ENCODE measurements at regions not wholly inside any gene's neighbourhood (a gene's known extent, or its start where the extent isn't known, plus 50 kb on each side); places are given as distances from the start of the nearest gene placed in this dataset.

GRCh38 chr9:102354041-102354440, 615.6 kb upstream of the GRIN3A start:
- no peak overlapping the region for H2BK15ac ChIP-seq (ENCODE audit: low read length)
- no peaks in the 10 kb centered on the region for H3K27me3 ChIP-seq (replicated peaks in 1 of 4; ENCODE audit: control insufficient read depth in 3 of 4, extremely low read depth in 1 of 4, insufficient read depth in 3 of 4, low read length in 3 of 4)
- no peak overlapping the region for H4K91ac ChIP-seq (replicated peaks; ENCODE audit: insufficient read length, low read length)
- no peak overlapping the region for H4K5ac ChIP-seq (ENCODE audit: insufficient read length, low read depth, low read length)
- no peaks in the 10 kb centered on the region for H3K79me1 ChIP-seq (ENCODE audit: low read depth, low read length)
- no peak overlapping the region for H3K18ac ChIP-seq (ENCODE audit: extremely low read depth, low read length)
- H2AFZ ChIP-seq (ENCODE audit: low read length), result no peak overlapping the region
- no peak overlapping the region for H3K14ac ChIP-seq (ENCODE audit: insufficient read length)
- no peak overlapping the region for H3K23ac ChIP-seq (ENCODE audit: insufficient read length)
- no peak for DNase-seq (ENCODE audit: low read depth in 1 of 2, low spot score in 2 of 2)
- no peaks in the 10 kb centered on the region for H3K4me1 ChIP-seq (replicated peaks in 1 of 4; ENCODE audit: control insufficient read depth in 3 of 4, insufficient read depth in 4 of 4, low read length in 3 of 4)
- FAIRE-seq, result no peak
- POLR2A ChIA-PET (ENCODE audit: partially characterized antibody), result no interaction called here
- H3K4me3 ChIP-seq (ENCODE audit: extremely low read depth in 1 of 4, insufficient read depth in 2 of 4, low read depth in 3 of 4, low read length in 4 of 4), result no peak overlapping the region
- no peak overlapping the region for H2BK5ac ChIP-seq (ENCODE audit: low read depth, low read length)
- H3K4ac ChIP-seq (replicated peaks; ENCODE audit: insufficient read length, low read depth, low read length), result no peak overlapping the region
- no peaks in the 10 kb centered on the region for H4K20me1 ChIP-seq (replicated peaks in 1 of 2; ENCODE audit: control insufficient read depth in 1 of 2, insufficient read depth in 2 of 2, low read length in 2 of 2)
- no peak overlapping the region for H2BK20ac ChIP-seq (ENCODE audit: low read length)
- WGBS, 2 experiments (ENCODE audit: extremely low coverage in 1 of 2, insufficient coverage in 1 of 2, insufficient read length in 1 of 2, insufficient replicate concordance in 2 of 2, low coverage in 1 of 2, low lambda C conversion rate in 2 of 2, missing lambda C conversion rate in 1 of 2), result 92% methylated on average over 1 of the region's 1 CpG; no CpG with 5 or more reads in 1 of the 2 experiments
- H3K36me3 ChIP-seq (ENCODE audit: control insufficient read depth in 2 of 4, insufficient read depth in 4 of 4, low read length in 3 of 4), result no peaks in the 10 kb centered on the region
- H3K4me2 ChIP-seq (ENCODE audit: insufficient read depth in 1 of 2, low read depth in 2 of 2, low read length in 2 of 2), result no peak overlapping the region
- no peak overlapping the region for H2AK5ac ChIP-seq (ENCODE audit: low read depth, low read length)
- no peak overlapping the region for H4K8ac ChIP-seq (ENCODE audit: extremely low read depth, insufficient read depth, low read length)
- no peak overlapping the region for H3K9ac ChIP-seq (replicated peaks in 1 of 4; ENCODE audit: extremely low read depth in 1 of 4, low read depth in 3 of 4, low read length in 3 of 4)
- CTCF ChIA-PET (ENCODE audit: partially characterized antibody), result no interaction called here
- H2BK120ac ChIP-seq (replicated peaks; ENCODE audit: low read depth, low read length), result no peak overlapping the region
- H3K23me2 ChIP-seq (ENCODE audit: low read depth, low read length), result no peaks in the 10 kb centered on the region
- no peak overlapping the region for H3K56ac ChIP-seq (replicated peaks; ENCODE audit: insufficient read length, low read depth, low read length)
- no peak overlapping the region for H2BK12ac ChIP-seq (ENCODE audit: low read depth, low read length)
- peaks cover 0 to 8% of the 10 kb centered on the region in 2 experiments; a peak in 2 of 4 replicates for H3K9me3 ChIP-seq (ENCODE audit: insufficient read depth in 2 of 2, low read depth in 1 of 2, low read length in 1 of 2)
- TF ChIP-seq CTCF (IDR thresholded peaks at IDR 0.05; ENCODE audit: control extremely low read depth in 1 of 3, insufficient read depth in 1 of 3, low read depth in 1 of 3, low read length in 3 of 3) (no peak), RAD21 (IDR thresholded peaks at IDR 0.05 in 1 of 2, conservative IDR thresholded peaks at IDR 0.05 in 1 of 2; ENCODE audit: low read depth in 2 of 2, low read length in 2 of 2) (no peak), EGR1 (IDR thresholded peaks at IDR 0.05; ENCODE audit: borderline replicate concordance, low read depth, low read length) (no peak)
- H3K79me2 ChIP-seq (ENCODE audit: control insufficient read depth in 1 of 2, insufficient read depth in 2 of 2, low read length in 2 of 2), result no peaks in the 10 kb centered on the region
- H3K27ac ChIP-seq (ENCODE audit: low read depth, low read length), result no peak overlapping the region

Measured in H1 (cell line).